CD14-positive monocyte (primary cell): ENCODE measurements at regions not wholly inside any gene's neighbourhood (a gene's known extent, or its start where the extent isn't known, plus 50 kb on each side); places are given as distances from the start of the nearest gene placed in this dataset.

Experiments
- DNase-seq, 3 donors: peaks; one replicate each; pipeline ENCODE4 v3.0.0-alpha.2; 2011 to 2022
- H2AFZ ChIP-seq: 2 replicates; pipeline ENCODE4 v1.6.0; 2012; ENCODE audit warnings: mild to moderate bottlenecking, low read depth, low read length, inconsistent platforms; ENCODE audit not compliant: insufficient read depth, poor library complexity, severe bottlenecking
- H3K27ac ChIP-seq, 2 donors: 1 replicate in 1 of 2; 2 replicates in 1 of 2; pipeline ENCODE4 v1.5.1; 2012 to 2013; ENCODE audit warnings: low read length in 2 of 2, control low read depth in 1 of 2, inconsistent platforms in 1 of 2, low read depth in 1 of 2, mild to moderate bottlenecking in 1 of 2
- H3K27me3 ChIP-seq, 2 donors: one replicate each; pipeline versions ENCODE4 v1.6.0 to v1.6.1; 2011 to 2013; ENCODE audit warnings: low read length in 2 of 2; ENCODE audit not compliant: control insufficient read depth in 2 of 2, insufficient read depth in 2 of 2
- H3K36me3 ChIP-seq, 2 donors: replicated peaks in 1 of 2; 1 replicate in 1 of 2; 2 replicates in 1 of 2; pipeline versions ENCODE4 v1.5.1 to v1.6.1; 2012 to 2013; ENCODE audit warnings: low read length in 2 of 2, control low read depth in 1 of 2, inconsistent platforms in 1 of 2, mild to moderate bottlenecking in 1 of 2; ENCODE audit not compliant: insufficient read depth in 2 of 2, control insufficient read depth in 1 of 2
- H3K4me1 ChIP-seq, 2 donors: 1 replicate in 1 of 2; 2 replicates in 1 of 2; pipeline versions ENCODE4 v1.5.1 to v1.6.1; 2012 to 2013; ENCODE audit warnings: low read length in 2 of 2, control low read depth in 1 of 2, inconsistent platforms in 1 of 2, mild to moderate bottlenecking in 1 of 2, moderate library complexity in 1 of 2; ENCODE audit not compliant: insufficient read depth in 2 of 2, control insufficient read depth in 1 of 2
- H3K4me2 ChIP-seq: replicated peaks from 2 replicates; pipeline ENCODE3; 2012; ENCODE audit warnings: low read length, moderate library complexity, mild to moderate bottlenecking; ENCODE audit not compliant: poor library complexity, severe bottlenecking; ENCODE audit errors: extremely low read depth
- H3K4me3 ChIP-seq, 3 experiments: fragments of 200-600 bp in 1 of 3; sonication (generic) in 1 of 3; replicated peaks in 1 of 3; 1 replicate in 2 of 3; 2 replicates in 1 of 3; pipeline ENCODE4 v1.5.1; 2011 to 2013; ENCODE audit warnings: low read length in 3 of 3, mild to moderate bottlenecking in 3 of 3, control low read depth in 2 of 3, low read depth in 2 of 3, inconsistent platforms in 1 of 3, moderate library complexity in 1 of 3
- H3K79me2 ChIP-seq: 2 replicates; pipeline ENCODE4 v1.6.0; 2012; ENCODE audit warnings: mild to moderate bottlenecking, control low read depth, inconsistent platforms, low read length, moderate library complexity; ENCODE audit not compliant: insufficient read depth
- H3K9ac ChIP-seq: 2 replicates; pipeline ENCODE4 v1.6.0; 2017; ENCODE audit warnings: low read length, mild to moderate bottlenecking; ENCODE audit not compliant: insufficient read depth, poor library complexity, severe bottlenecking
- H3K9me3 ChIP-seq, 2 donors: replicated peaks in 1 of 2; 1 replicate in 1 of 2; 2 replicates in 1 of 2; pipeline versions ENCODE4 v1.5.1 to v1.6.1; 2012 to 2013; ENCODE audit warnings: low read length in 2 of 2, control low read depth in 1 of 2; ENCODE audit not compliant: control insufficient read depth in 1 of 2, insufficient read depth in 1 of 2
- H4K20me1 ChIP-seq: 2 replicates; pipeline ENCODE4 v1.6.0; 2012; ENCODE audit warnings: mild to moderate bottlenecking, low read length, control low read depth, moderate library complexity; ENCODE audit not compliant: insufficient read depth
- H3K27ac Mint-ChIP-seq, 7 donors: one replicate each; pipeline ENCODE4 v1.8.0; 2020; ENCODE audit warnings: mild to moderate bottlenecking in 7 of 7, mixed read lengths in 7 of 7, moderate library complexity in 6 of 7, inconsistent platforms in 2 of 7
- H3K27me3 Mint-ChIP-seq, 3 donors: one replicate each; pipeline ENCODE4 v1.8.0; 2021 to 2022; ENCODE audit warnings: low read depth in 3 of 3, mild to moderate bottlenecking in 3 of 3, mixed read lengths in 3 of 3, moderate library complexity in 3 of 3, inconsistent platforms in 1 of 3
- H3K36me3 Mint-ChIP-seq, 2 donors: one replicate each; pipeline ENCODE4 v1.8.0; 2020; ENCODE audit warnings: mixed read lengths in 2 of 2, inconsistent platforms in 1 of 2, mild to moderate bottlenecking in 1 of 2
- H3K4me1 Mint-ChIP-seq: one replicate; pipeline ENCODE4 v1.8.0; 2020; ENCODE audit warnings: mild to moderate bottlenecking, mixed read lengths
- H3K4me3 Mint-ChIP-seq, 2 donors: one replicate each; pipeline ENCODE4 v1.8.0; 2020; ENCODE audit warnings: mild to moderate bottlenecking in 2 of 2, mixed read lengths in 2 of 2, moderate library complexity in 1 of 2
- H3K9me3 Mint-ChIP-seq, 7 donors: one replicate each; pipeline ENCODE4 v1.8.0; 2020 to 2022; ENCODE audit warnings: mixed read lengths in 7 of 7, mild to moderate bottlenecking in 6 of 7, moderate library complexity in 6 of 7, inconsistent platforms in 2 of 7
- CTCF ChIP-seq: fragments of 200-600 bp; IDR thresholded peaks from one replicate; pipeline ENCODE4 v1.8.0; 2022; ENCODE audit warnings: antibody characterized with exemption, mild to moderate bottlenecking
- WGBS: methylation state at CpG from one replicate; pipeline ENCODE4 v1.1.5; 2013; ENCODE audit warnings: missing lambda C conversion rate; ENCODE audit not compliant: insufficient coverage; 5-methylcytosine and 5-hydroxymethylcytosine counted together
- intact Hi-C, 2 donors: fragments of 100-400 bp; cut with micrococcal nuclease; formaldehyde crosslinking; loops; one replicate each; pipeline versions ENCODE4 v1.15.0 to v1.15.1; 2023

DNA sequence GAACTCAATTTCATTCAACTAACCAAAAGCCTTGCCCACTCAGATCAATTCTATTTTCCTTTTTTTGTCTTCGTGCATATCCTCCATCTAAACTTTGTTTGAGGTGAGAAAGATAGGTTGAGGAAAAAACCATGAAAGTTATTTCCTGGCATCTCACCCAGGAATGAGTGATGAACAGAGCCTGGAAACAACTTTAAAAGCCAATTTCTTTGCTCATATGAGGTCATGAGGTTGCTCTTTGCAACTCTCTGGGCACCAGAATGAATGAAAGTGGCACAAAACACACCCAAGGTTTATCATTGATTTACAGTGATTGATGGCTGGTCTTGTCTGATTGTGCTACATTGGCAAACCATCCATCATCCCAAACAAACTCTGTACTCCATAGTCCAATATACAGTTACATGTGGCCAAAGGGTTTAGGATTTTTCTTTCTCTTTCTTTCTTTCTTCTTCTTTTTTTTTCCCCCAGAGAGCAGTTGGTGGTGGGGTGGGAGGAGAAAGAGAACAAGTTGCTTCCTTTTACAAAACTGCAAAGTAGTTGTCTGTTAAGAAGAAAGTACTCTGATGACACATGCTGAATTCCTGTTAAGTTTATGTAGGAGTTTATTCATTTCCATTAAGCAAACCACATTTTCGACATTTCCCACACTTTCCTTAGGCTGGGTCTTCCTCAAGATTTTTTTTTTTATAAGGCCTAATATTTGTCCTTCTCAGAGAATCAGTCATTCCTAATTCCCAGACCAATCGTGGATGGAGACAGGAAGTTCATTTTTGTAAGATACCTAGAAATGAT, 575.9 kb upstream of the ZEB2 start:
- Histone ChIP-seq H2AFZ (no peak overlapping the region), H4K20me1 (no peaks in the 10 kb centered on the region), H3K79me2 (no peaks in the 10 kb centered on the region), H3K27ac (no peak overlapping the region), H3K36me3 (no peaks in the 10 kb centered on the region), H3K4me2 (no peak overlapping the region), H3K27me3 (no peaks in the 10 kb centered on the region), H3K9ac (no peak overlapping the region), H3K4me3 (no peak overlapping the region), H3K9me3 (no peaks in the 10 kb centered on the region), H3K4me1 (peaks cover 0 to 6% of the 10 kb centered on the region in 2 donors)
- DNase-seq, result no peak
- no peak overlapping the region for H3K27ac Mint-ChIP-seq
- no peak for TF ChIP-seq CTCF
- H3K4me3 Mint-ChIP-seq, result no peak overlapping the region
- no peaks in the 10 kb centered on the region for H3K27me3 Mint-ChIP-seq
- no peaks in the 10 kb centered on the region for H3K36me3 Mint-ChIP-seq
- H3K4me1 Mint-ChIP-seq, result peaks cover 26% of the 10 kb centered on the region
- intact Hi-C loops, result no loop called here
- WGBS, result no CpG with 5 or more reads among the region's 3 CpGs
- H3K9me3 Mint-ChIP-seq, result peaks cover 0 to 7% (median 6%) of the 10 kb centered on the region in 7 donors

DNA sequence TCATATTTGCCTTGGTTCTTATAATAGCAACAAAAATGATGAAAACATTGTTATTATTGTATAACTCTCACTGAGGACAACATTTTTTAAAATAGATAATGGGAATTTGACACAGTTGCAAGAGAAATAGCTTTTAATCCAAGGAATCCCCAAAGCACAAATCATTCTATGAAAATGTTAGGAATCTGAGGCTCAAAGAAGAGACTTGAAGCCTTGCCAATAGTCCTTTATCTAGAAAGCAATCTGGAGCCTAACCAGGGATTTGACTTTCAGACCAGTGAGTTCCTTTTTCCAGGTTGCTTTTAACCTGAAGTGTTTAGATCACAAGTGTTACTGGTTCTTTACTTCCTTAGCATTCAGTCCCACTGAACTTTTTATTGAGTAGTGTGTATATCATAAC, 574.5 kb upstream of the ZEB2 start:
- H3K27me3 Mint-ChIP-seq, result no peaks in the 10 kb centered on the region
- Histone ChIP-seq H3K27ac (no peak overlapping the region), H3K9ac (no peak overlapping the region), H3K79me2 (no peaks in the 10 kb centered on the region), H3K4me2 (no peak overlapping the region), H3K4me3 (no peak overlapping the region), H3K27me3 (no peaks in the 10 kb centered on the region), H3K4me1 (peaks cover 0 to 6% of the 10 kb centered on the region in 2 donors), H2AFZ (no peak overlapping the region), H3K9me3 (no peaks in the 10 kb centered on the region), H4K20me1 (no peaks in the 10 kb centered on the region), H3K36me3 (no peaks in the 10 kb centered on the region)
- peaks cover 0 to 11% (median 5%) of the 10 kb centered on the region in 7 donors for H3K9me3 Mint-ChIP-seq
- intact Hi-C loops, result no loop called here
- H3K36me3 Mint-ChIP-seq, result no peaks in the 10 kb centered on the region
- H3K4me3 Mint-ChIP-seq, result no peak overlapping the region
- DNase-seq, result no peak
- no peak overlapping the region for H3K27ac Mint-ChIP-seq
- peaks cover 28% of the 10 kb centered on the region for H3K4me1 Mint-ChIP-seq
- no peak for TF ChIP-seq CTCF
